ENCODE measurements at regions not wholly inside any gene's neighbourhood (a gene's known extent, or its start where the extent isn't known, plus 50 kb on each side); places are given as distances from the start of the nearest gene placed in this dataset.
A peak's percentile ranks its signal among the peaks of the same experiment; 100 is the strongest.

GRCh38 chr14:49464885-49465284 lies 121.3 kb downstream of the RPS29 start:
- no peak for DNase-seq
- Histone ChIP-seq H3K27me3 (peaks cover 5% of the 10 kb centered on the region), H3K4me1 (replicated peaks in 1 of 2) (no peaks in the 10 kb centered on the region), H3K36me3 (replicated peaks in 1 of 2) (no peaks in the 10 kb centered on the region), H3K9me3 (replicated peaks in 1 of 3) (no peaks in the 10 kb centered on the region), H3K27ac (no peak overlapping the region), H3K4me3 (no peak overlapping the region)
- WGBS, 4 donors, result 86 to 100% (median 97%) methylated on average over 1 of the region's 1 CpG
- intact Hi-C loops (cut with DNase I), result no loop called here
- TF ChIP-seq POLR2A (IDR thresholded peaks at IDR 0.05) (no peak), CTCF (IDR thresholded peaks at IDR 0.05) (no peak)

GRCh38 chr14:49463146-49463545 lies 123.0 kb downstream of the RPS29 start:
- intact Hi-C loops (cut with DNase I), result no loop called here
- Histone ChIP-seq H3K4me3 (no peak overlapping the region), H3K4me1 (replicated peaks in 1 of 2) (no peaks in the 10 kb centered on the region), H3K36me3 (replicated peaks in 1 of 2) (no peaks in the 10 kb centered on the region), H3K9me3 (replicated peaks in 1 of 3) (no peaks in the 10 kb centered on the region), H3K27me3 (peaks cover 5% of the 10 kb centered on the region), H3K27ac (no peak overlapping the region)
- WGBS, 4 donors, result 88 to 95% (median 93%) methylated on average over 1 of the region's 1 CpG
- TF ChIP-seq POLR2A (IDR thresholded peaks at IDR 0.05), result no peak
- TF ChIP-seq CTCF (IDR thresholded peaks at IDR 0.05), result no peak
- DNase-seq, result no peak

DNA sequence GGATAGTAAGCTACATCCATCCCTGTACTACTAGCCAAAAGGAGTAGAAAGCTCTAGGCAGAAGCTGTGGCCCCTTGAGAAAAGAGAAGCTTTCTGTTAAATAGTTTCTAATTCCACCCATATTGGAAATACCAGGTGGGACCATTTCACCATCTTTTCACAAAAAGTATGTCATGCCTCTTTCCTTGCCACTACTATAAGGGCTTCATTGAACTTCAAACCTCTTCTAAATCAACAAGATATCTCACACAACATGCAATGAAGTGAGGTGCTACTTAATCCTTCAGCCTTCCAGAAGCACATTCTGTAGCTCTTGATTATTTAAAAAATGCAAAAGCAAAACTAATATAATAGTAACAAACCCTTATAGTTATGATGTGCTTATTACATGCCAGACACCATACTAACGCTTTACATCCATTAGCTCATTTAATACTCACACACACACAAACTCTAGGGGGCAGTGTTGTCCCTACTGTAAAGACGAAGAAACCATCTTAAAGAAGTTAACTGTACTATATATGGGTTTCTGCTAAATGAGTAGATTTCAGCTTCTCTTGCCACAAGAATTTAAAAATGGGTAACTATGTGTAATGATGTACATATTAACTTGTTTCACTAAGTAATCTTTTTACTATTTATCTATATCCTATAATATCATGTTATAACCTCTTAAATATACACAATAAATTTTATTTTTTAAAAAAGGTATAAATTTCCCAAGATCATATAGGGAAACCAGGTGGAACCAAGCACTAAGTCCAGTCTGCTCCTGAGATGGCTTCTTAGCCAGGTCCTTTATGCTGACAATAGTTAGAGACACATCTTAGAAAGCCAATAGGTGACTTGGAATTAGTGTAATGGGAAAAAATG lies 124.4 kb downstream of the RPS29 start:
- no peaks in the 10 kb centered on the region for H3K36me3 ChIP-seq (replicated peaks in 1 of 2)
- WGBS, 4 donors, result 3 to 11% (median 6%) methylated on average over 2 of the region's 2 CpGs
- H3K4me3 ChIP-seq, result no peak overlapping the region

GRCh38 chr14:49460662-49461061 lies 125.5 kb downstream of the RPS29 start:
- H3K4me3 ChIP-seq, result no peak overlapping the region
- DNase-seq, result no peak
- WGBS, 4 donors, result 62 to 75% (median 72%) methylated on average over 2 of the region's 2 CpGs
- H3K9me3 ChIP-seq (replicated peaks in 1 of 3), result no peaks in the 10 kb centered on the region
- H3K36me3 ChIP-seq (replicated peaks in 1 of 2), result no peaks in the 10 kb centered on the region
- TF ChIP-seq POLR2A (IDR thresholded peaks at IDR 0.05), result no peak
- no peak for TF ChIP-seq CTCF (IDR thresholded peaks at IDR 0.05)
- no peak overlapping the region for H3K27ac ChIP-seq
- intact Hi-C loops (cut with DNase I), result no loop called here
- no peaks in the 10 kb centered on the region for H3K4me1 ChIP-seq (replicated peaks in 1 of 2)
- peaks cover 5% of the 10 kb centered on the region for H3K27me3 ChIP-seq

More for the DNA sequence above, 124.4 kb downstream of the RPS29 start:
- no peaks in the 10 kb centered on the region for H3K4me1 ChIP-seq (replicated peaks in 1 of 2)
- intact Hi-C loops (cut with DNase I), result no loop called here
- no peaks in the 10 kb centered on the region for H3K9me3 ChIP-seq (replicated peaks in 1 of 3)
- TF ChIP-seq POLR2A (IDR thresholded peaks at IDR 0.05) (no peak), CTCF (IDR thresholded peaks at IDR 0.05) (peak; percentile 45 to 78 (median 62))
- no peak overlapping the region for H3K27ac ChIP-seq
- peaks cover 5% of the 10 kb centered on the region for H3K27me3 ChIP-seq
- peak; percentile 40 to 78 (median 59) for DNase-seq

All from adrenal gland (tissue), 9 donors.